ENCODE measurements at regions not wholly inside any gene's neighbourhood (a gene's known extent, or its start where the extent isn't known, plus 50 kb on each side); places are given as distances from the start of the nearest gene placed in this dataset.

- no peak for TF ChIP-seq TARDBP (IDR thresholded peaks at IDR 0.05)
- TF ChIP-seq FOXM1 (IDR thresholded peaks at IDR 0.05; ENCODE audit: borderline replicate concordance), result no peak
- TF ChIP-seq BHLHE40 (IDR thresholded peaks at IDR 0.05; ENCODE audit: borderline replicate concordance), result no peak
These were observed 204.6 kb downstream of the GLRX3 start for GRCh38 chr10:130340816-130341215.

Data from HEK293T (cell line).